OCI-LY1 (cell line): ENCODE measurements at regions not wholly inside any gene's neighbourhood (a gene's known extent, or its start where the extent isn't known, plus 50 kb on each side); places are given as distances from the start of the nearest gene placed in this dataset.

ENCODE experiments used
- H2AFZ ChIP-seq: fragments of 200-600 bp; sonication (generic), shearing (Covaris generic); 2 replicates; pipeline ENCODE4 v1.6.0; 2014; ENCODE audit warnings: antibody characterized with exemption, mild to moderate bottlenecking, low read length
- H3F3A ChIP-seq: fragments of 200-600 bp; sonication (generic), shearing (Covaris generic); 2 replicates; pipeline ENCODE4 v1.6.0; 2014; ENCODE audit warnings: mild to moderate bottlenecking, antibody characterized with exemption, low read length, moderate library complexity; ENCODE audit not compliant: insufficient read depth
- H3K27ac ChIP-seq: fragments of 200-600 bp; sonication (generic); 2 replicates; pipeline ENCODE4 v1.5.1; 2014; ENCODE audit warnings: low read length, mixed run types, mild to moderate bottlenecking, low read depth; ENCODE audit not compliant: poor library complexity, severe bottlenecking
- H3K27me3 ChIP-seq: fragments of 200-600 bp; sonication (generic); 2 replicates; pipeline ENCODE4 v1.6.0; 2014; ENCODE audit warnings: antibody characterized with exemption, mild to moderate bottlenecking, low read length, moderate library complexity; ENCODE audit not compliant: insufficient read depth
- H3K36me3 ChIP-seq: fragments of 200-600 bp; sonication (generic); 2 replicates; pipeline ENCODE4 v1.6.1; 2014; ENCODE audit warnings: mild to moderate bottlenecking, antibody characterized with exemption, low read length, moderate library complexity, mixed read lengths; ENCODE audit not compliant: insufficient read depth
- H3K4me1 ChIP-seq: fragments of 200-600 bp; sonication (generic); 2 replicates; pipeline ENCODE4 v1.5.1; 2014; ENCODE audit warnings: mild to moderate bottlenecking, low read length, moderate library complexity; ENCODE audit not compliant: insufficient read depth, severe bottlenecking
- H3K4me2 ChIP-seq: fragments of 200-600 bp; sonication (generic), shearing (Covaris generic); 2 replicates; pipeline ENCODE4 v1.6.1; 2014; ENCODE audit warnings: low read length
- H3K4me3 ChIP-seq: fragments of 200-600 bp; sonication (generic); 2 replicates; pipeline ENCODE4 v1.5.1; 2014; ENCODE audit warnings: low read length, low read depth, mild to moderate bottlenecking, mixed read lengths; ENCODE audit not compliant: poor library complexity, severe bottlenecking
- H3K79me2 ChIP-seq: fragments of 200-600 bp; shearing (Covaris generic); 2 replicates; pipeline ENCODE4 v1.6.1; 2016; ENCODE audit warnings: mixed run types, low read length, mixed read lengths; ENCODE audit not compliant: insufficient read depth
- H3K9ac ChIP-seq: fragments of 200-600 bp; sonication (generic), shearing (Covaris generic); 2 replicates; pipeline ENCODE4 v1.6.1; 2014; ENCODE audit warnings: mild to moderate bottlenecking, low read length, mixed read lengths
- H3K9me2 ChIP-seq: fragments of 200-600 bp; sonication (generic), shearing (Covaris generic); 2 replicates; pipeline ENCODE4 v1.6.1; 2014; ENCODE audit warnings: low read depth, mild to moderate bottlenecking, low read length, mixed read lengths
- H3K9me3 ChIP-seq: fragments of 200-600 bp; shearing (Covaris generic); 2 replicates; pipeline ENCODE4 v1.6.1; 2014; ENCODE audit warnings: low read length, mixed read lengths
- H4K20me1 ChIP-seq: fragments of 200-600 bp; sonication (generic), shearing (Covaris generic); 2 replicates; pipeline ENCODE4 v1.6.0; 2016; ENCODE audit warnings: mild to moderate bottlenecking, low read length; ENCODE audit not compliant: insufficient read depth
- CTCF ChIP-seq: fragments of 200-600 bp; sonication (generic), shearing (Covaris generic); IDR thresholded peaks from 2 replicates; pipeline ENCODE4 v1.5.1; 2017; ENCODE audit warnings: mild to moderate bottlenecking, antibody characterized with exemption, low read length, moderate library complexity, mixed read lengths
- EZH2 ChIP-seq: fragments of 200-600 bp; sonication (generic), shearing (Covaris generic); IDR thresholded peaks from 2 replicates; pipeline ENCODE4 v1.8.0; 2017; ENCODE audit warnings: borderline replicate concordance, mixed run types, mild to moderate bottlenecking, antibody characterized with exemption, low read length, moderate library complexity, mixed read lengths

DNA sequence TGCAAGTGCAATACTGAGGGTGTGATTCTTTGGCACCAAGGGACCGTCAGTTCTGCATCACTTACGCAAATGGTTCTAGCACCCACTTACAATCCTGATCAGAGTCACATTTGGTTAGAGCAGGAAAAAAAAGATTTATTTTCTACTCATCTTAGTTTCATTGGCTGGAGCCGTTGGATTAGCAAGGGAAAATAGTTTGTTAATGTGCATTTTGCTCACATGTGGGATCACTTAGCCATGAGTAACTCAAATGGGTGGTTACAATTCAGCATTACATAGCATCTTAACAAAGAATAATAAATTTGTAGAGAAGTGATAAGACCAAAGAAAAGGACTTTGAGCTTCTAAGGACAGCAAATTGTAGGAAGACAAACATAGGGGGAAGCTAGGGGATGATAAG lies 216.9 kb downstream of the AUH start:
- Histone ChIP-seq H3K27me3 (no peaks in the 10 kb centered on the region), H3K36me3 (no peaks in the 10 kb centered on the region), H3K9me2 (no peaks in the 10 kb centered on the region), H3K79me2 (no peaks in the 10 kb centered on the region), H4K20me1 (no peaks in the 10 kb centered on the region), H3K4me2 (no peak overlapping the region), H3K4me1 (no peaks in the 10 kb centered on the region), H2AFZ (no peak overlapping the region), H3K9me3 (no peaks in the 10 kb centered on the region), H3K9ac (no peak overlapping the region), H3K4me3 (no peak overlapping the region), H3K27ac (no peak overlapping the region), H3F3A (no peaks in the 10 kb centered on the region)
- TF ChIP-seq CTCF (no peak), EZH2 (no peak)

- H3K27me3 ChIP-seq: no peaks in the 10 kb centered on the region
- H3K4me3 ChIP-seq: no peak overlapping the region
- no peak overlapping the region for H3K9ac ChIP-seq
- no peaks in the 10 kb centered on the region for H3K9me2 ChIP-seq
- TF ChIP-seq CTCF: no peak
- no peak for TF ChIP-seq EZH2
- H3K36me3 ChIP-seq: no peaks in the 10 kb centered on the region
- no peaks in the 10 kb centered on the region for H3K9me3 ChIP-seq
- no peaks in the 10 kb centered on the region for H3K4me1 ChIP-seq
- H2AFZ ChIP-seq: no peak overlapping the region
- no peaks in the 10 kb centered on the region for H3K79me2 ChIP-seq
- no peak overlapping the region for H3K27ac ChIP-seq
- H3F3A ChIP-seq: no peaks in the 10 kb centered on the region
- no peaks in the 10 kb centered on the region for H4K20me1 ChIP-seq
- no peak overlapping the region for H3K4me2 ChIP-seq
Measured at GRCh38 chr9:91145496-91145895, 216.2 kb downstream of the AUH start.

DNA sequence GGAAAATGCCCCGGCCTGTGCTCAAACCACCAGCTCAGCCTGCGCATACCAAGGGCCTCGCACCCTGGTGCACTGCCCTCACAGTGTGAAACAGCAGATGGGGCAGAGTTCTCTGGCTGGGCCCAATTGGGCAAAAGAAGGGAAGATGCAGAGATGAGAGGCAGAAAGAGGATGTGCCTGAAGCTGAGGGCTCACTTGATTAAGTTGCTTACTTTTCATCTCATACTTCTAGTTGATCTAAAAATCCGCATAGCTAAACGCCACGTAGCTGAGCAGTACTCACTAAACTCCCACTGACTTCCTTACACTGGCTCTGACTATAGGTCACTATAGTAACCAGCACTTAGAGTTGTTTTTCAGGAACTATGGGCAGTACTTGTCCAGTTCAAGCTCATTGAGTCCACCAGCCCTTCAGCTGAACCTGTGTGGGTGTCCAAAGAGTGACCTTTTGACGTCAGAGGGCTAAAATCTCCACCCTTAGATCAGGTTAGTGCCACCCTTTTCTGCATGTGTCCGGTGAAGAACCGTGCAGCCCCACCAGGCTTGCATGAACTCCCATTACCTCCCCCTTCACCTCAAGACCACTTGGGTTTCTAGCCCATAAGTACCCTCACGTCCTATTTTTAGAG lies 215.2 kb downstream of the AUH start:
- TF ChIP-seq CTCF (no peak), EZH2 (no peak)
- H3K9ac ChIP-seq: no peak overlapping the region
- H4K20me1 ChIP-seq: no peaks in the 10 kb centered on the region
- H3F3A ChIP-seq: no peaks in the 10 kb centered on the region
- H3K4me2 ChIP-seq: no peak overlapping the region
- no peak overlapping the region for H2AFZ ChIP-seq
- H3K36me3 ChIP-seq: no peaks in the 10 kb centered on the region
- no peaks in the 10 kb centered on the region for H3K27me3 ChIP-seq
- H3K27ac ChIP-seq: no peak overlapping the region
- no peaks in the 10 kb centered on the region for H3K9me2 ChIP-seq
- no peaks in the 10 kb centered on the region for H3K9me3 ChIP-seq
- no peak overlapping the region for H3K4me3 ChIP-seq
- H3K4me1 ChIP-seq: no peaks in the 10 kb centered on the region
- H3K79me2 ChIP-seq: no peaks in the 10 kb centered on the region
